Pons (tissue), 1 donor: ENCODE measurements at regions not wholly inside any gene's neighbourhood (a gene's known extent, or its start where the extent isn't known, plus 50 kb on each side); places are given as distances from the start of the nearest gene placed in this dataset.
A peak's percentile ranks its signal among the peaks of the same experiment; 100 is the strongest.
"Not testable (repeated sequence)": the region's sequence is repeated elsewhere in the genome, so short reads cannot be mapped to it uniquely, and the experiment has no call there.

Experiments used
- DNase-seq: peaks from one replicate; pipeline ENCODE4 v3.0.0-alpha.2; 2016; ENCODE audit warnings: low spot score

DNA sequence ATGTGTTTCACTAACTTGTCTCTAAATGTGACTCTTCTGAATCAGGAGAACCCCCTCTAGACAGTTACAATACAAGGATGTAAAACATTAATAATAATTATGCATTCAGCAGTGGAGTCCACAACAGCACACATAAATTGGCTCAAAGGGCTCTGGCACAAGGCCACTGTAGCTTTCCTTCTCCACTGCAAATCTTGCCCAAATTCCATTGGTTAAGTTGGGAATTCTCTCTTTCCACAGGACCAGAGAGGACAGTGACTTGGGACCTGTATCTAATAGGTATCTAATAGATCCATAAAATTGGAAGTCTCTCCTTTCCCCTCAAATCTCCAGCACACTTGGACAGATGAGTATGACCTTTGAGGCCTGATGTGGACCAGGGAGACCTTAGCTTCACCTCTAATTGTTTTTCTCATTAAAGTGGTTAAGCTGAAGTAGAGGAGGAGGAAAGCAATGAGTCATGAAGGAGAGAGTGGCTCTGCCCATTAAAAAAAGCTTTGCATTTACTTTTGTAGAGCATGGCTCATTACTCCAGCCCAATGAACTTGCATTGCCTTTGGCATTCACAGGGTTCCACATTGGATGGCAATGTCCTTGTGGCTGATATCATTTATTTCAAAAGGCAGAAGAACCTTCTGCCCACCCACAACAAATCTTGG, 72.3 kb upstream of the SH3RF1 start:
- no peak for DNase-seq

DNA sequence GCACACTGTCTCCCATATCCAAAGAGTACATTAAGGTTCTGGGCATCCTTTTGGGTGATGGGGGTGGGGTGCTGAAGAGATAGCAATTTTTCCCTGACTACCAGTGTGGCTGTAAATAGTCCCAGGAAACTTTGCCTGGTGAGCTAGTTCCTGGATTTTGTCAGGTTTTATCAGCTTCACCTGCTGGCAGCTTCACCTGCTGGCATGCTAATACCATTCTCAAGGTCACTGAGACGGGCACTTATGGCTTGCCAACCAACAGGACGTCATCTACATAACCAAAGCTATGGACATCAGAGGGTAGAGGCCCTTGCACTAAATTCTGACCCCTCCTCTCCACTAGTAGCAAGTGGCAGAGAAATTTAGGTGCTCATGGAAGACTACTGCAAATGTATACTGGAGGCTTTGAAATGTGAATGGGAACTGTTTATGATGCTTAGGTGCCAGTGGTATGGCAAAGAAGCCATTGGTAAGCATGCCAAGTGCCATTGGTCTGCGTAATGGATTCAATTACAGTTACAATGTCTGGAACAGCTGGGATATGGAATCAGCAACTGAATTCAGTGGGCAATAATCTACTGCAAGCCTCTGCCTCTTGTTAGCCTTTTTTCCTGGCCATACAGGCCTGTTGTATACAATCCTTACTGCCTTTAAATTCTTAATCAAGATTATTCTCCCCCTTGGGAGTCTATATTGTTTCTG, 71.6 kb upstream of the SH3RF1 start:
- DNase-seq: no peak

DNA sequence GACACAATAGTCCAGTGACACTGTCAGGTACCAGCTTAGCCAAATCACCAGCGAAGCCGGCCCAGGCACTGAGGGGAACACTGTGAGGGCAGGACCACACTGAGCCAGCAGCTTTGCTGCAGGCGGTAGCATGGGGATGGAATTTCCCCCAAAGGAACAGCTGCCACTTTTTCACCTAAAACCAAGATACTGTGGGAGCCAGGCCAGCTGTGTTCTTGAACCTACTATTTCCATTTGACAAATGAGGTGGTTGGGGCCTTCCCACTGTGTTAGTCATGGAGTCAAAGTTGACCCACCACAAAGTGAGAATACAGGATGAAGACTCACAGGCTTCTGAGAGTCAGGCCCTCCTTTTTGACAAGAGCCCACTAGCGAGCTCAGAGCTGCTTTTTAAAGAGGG, 70.7 kb upstream of the SH3RF1 start:
- no peak for DNase-seq

DNA sequence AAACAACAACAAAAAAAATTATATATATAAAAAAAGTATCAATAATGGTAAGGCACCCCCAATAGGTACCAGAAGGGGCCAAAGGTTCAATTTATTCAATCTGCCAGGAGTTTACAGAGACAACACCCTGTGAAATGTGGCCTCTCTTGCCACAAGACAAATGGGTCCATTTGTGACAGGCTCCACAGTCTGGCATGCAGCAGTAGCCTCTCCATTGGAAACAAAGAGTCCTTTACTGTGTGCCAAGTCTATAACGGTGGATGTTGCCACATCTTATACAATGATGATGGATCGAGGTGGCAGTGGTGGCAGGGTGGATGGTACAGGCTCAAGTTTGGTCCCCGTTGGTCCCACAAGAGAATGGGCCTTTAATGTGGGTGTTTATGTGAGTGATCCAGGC, 70.1 kb upstream of the SH3RF1 start:
- DNase-seq: peak; percentile 97

DNA sequence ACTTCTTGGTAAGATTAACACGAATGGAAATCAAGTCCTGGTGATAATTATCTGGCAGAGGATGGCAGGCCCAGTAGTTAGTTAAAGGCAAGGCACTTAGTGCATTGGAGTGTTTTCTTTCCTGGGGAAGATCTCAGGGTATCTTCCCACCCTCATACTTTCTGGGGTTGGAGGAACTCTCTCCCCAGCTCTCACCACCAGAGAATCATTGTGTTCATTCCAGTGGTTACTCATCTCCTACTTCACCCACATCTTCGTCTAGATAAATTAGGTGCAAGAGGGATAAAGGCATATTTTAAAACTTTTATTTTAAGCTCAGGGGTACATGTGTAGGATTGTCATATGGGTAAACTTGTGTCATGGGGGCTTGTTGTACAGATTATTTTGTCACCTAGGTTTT, 67.5 kb upstream of the SH3RF1 start:
- no peak for DNase-seq

DNA sequence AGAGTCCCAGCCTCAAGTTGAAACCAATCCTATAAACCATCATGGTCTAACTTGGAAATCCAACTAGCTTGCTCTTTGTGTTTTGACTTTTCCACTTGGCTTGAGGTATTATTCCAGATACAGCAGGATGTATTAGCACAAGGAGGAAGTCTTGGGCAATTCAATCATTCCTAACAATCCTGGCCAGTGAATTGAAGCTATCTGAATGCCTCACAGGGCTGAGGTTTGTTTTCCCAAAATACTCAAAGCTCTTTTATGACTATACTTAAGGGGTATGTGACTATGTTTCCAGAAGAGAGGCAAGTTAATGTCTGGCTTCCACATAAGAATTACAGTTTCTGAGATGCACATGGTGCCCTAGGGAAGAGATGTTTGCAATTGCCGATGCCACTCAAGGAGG, 66.8 kb upstream of the SH3RF1 start:
- DNase-seq: no peak

DNA sequence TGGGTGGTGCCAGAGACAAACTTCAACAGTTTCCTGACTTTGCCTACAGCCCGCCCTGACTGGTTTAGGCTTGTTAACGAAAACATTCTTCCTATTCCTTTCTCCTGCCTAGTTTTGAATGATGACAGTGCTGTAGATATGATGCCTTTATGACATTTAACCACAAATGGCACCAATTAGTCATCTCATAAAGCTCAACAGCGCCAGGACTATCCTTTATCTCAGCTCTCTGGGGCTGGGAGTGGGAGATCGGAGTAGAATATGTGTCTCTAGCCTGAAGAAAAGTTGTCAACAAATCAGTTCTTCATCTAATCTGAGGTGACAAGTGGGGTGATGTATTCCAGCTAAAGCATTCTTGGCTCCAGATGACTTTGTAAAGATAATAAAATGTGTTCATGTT, 64.6 kb upstream of the SH3RF1 start:
- DNase-seq: no peak

DNA sequence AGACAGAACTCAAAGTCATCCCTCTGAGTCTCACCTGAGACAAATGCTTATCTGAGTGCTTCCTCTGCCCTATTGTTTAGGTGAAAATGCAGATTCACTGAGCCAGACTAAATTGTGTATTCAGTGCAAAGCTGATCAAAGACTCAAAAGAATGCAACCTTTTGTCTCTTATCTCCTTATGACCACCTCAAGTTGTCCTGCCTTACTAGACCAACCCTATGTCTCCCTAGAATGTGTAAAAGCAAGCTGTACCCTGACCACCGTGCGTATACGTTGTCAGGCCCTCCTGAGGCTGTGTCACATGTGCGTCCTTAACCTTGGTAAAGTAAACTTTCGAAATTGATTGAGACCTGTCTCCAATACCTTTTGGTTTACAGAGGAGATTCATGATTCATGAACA, 63.6 kb upstream of the SH3RF1 start:
- no peak for DNase-seq

DNA sequence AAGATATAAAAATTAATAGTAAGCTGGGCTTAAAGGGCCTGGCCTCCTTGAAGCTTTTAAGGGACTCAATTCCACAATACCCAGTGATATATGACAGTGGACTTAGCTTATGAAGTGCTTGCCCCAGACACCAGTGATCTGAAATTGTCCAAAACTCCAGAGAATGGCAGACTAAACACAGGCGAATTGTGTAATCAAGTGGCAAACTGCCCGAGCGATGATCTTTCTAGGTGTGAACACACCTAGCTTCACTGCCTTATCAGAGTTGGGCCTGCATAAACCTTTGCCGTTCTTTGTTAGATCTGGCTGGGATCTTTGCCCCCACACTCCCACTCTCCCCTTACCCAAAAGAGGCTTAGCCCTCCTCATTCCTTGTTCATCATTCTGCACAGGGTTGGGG, 62.5 kb upstream of the SH3RF1 start:
- DNase-seq: no peak

DNA sequence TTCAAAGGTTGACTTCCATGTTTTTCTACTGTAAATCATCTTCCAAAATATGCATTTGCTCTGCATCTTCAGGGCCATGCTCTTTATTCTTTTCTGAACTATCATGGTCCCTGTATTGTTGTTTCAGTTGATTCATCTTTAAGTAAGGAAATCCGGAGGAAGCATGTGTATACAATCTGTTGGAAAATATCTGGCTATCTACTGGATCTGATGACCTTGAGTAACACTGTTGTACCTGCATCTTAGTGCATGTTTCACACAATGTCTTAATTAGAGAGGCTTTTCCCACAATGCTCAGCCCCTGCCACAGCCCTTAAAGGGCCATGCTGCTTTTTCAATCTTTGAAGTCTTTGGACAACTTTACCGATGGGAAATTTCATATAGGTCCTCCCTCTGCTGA, 61.8 kb upstream of the SH3RF1 start:
- DNase-seq: no peak

DNA sequence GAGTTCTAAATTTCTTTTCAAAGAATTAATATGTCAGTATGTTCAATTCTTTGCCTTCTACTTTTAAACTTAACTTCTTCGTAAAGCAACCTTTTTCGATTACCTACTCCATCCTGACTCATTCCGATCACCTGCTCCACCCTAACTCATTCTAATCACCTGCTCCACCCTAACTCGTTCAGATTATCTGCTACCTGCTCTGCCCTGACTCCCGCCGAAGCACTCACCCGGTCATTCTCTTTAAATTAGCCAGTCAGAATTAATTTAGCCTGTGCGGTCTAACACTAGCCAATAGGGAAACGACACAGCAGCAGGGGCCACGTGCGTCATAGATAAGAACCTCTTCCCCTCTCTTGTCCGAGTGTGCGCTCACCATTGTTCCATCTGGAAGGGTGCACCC, 60.1 kb upstream of the SH3RF1 start:
- no peak for DNase-seq

DNA sequence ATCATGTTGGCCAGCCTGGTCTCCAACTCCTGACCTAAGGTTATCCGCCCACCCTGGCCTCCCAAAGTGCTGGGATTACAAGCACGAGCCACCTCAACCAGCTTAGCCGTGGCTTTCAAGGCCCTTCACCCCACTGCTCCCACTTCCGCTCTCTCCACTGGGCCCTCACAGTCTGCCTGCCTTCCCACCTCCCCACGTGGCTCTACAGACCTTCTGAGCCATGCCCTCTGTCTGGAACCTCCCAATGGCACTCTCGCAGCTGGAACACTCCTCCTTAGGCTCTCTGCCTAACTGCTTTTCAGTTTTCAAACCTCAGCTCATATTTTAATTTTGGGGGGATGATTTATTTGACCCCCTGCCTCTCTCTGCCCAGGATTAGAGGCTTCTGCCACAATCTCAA, 59.3 kb upstream of the SH3RF1 start:
- DNase-seq: no peak

DNA sequence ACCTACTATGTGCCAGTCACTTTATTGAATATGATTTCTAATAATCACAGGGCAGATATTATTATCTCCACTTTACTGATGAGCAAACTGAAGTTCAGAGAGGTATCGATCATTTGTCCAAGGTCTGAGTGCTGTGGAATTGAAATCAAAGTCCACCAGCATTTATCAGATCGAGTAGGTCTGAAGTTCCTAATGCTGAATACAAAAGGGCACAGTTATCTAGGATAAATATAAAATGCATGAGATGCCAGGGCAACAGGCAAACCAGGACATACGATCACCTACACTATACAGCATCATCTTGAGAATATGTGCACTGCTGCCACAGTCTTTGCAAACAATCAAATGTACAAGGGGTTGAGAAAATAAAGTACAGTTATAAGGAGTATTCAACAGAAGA, 57.2 kb upstream of the SH3RF1 start:
- DNase-seq: no peak

DNA sequence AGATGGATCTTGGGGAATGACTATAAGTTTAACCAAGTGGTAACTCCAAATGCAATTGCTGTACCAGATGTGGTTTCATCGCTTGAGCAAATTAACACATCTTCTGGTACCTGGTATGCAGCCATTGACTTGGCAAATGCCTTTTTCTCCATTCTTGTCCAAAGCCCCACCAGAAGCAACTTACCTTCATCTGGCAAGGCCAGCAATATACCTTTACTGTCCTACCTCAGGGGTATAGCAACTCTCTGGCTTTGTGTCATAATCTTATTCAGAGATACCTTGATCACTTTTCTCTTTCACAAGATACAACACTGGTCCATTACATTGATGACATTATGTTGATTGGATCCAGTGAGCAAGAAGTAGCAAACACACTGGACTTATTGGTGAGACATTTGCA, 53.2 kb upstream of the SH3RF1 start:
- DNase-seq: not testable (repeated sequence)

DNA sequence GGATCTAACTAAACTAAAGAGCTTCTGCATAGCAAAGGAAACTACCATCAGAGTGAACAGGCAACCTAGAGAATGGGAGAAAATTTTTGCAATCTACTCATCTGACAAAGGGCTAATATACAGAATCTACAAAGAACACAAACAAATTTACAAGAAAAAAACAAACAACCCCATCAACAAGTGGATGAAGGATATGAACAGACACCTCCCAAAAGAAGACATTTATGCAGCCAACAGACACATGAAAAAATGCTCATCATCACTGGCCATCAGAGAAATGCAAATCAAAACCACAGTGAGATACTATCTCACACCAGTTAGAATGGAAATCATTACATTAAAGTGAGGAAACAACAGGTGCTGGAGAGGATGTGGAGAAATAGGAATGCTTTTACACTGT, 52.1 kb upstream of the SH3RF1 start:
- not testable (repeated sequence) for DNase-seq
